GM21723 (cell line): ENCODE measurements at regions not wholly inside any gene's neighbourhood (a gene's known extent, or its start where the extent isn't known, plus 50 kb on each side); places are given as distances from the start of the nearest gene placed in this dataset.

Source experiments
- ATAC-seq: cut with Tn5 transposase; IDR thresholded peaks from one replicate; pipeline ENCODE4 v1.9.1; 2021; ENCODE audit warnings: mild to moderate bottlenecking, moderate library complexity; ENCODE audit not compliant: unreplicated experiment

GRCh38 chr2:118222273-118222594, 134.0 kb downstream of the INSIG2 start:
- no peak for ATAC-seq

DNA sequence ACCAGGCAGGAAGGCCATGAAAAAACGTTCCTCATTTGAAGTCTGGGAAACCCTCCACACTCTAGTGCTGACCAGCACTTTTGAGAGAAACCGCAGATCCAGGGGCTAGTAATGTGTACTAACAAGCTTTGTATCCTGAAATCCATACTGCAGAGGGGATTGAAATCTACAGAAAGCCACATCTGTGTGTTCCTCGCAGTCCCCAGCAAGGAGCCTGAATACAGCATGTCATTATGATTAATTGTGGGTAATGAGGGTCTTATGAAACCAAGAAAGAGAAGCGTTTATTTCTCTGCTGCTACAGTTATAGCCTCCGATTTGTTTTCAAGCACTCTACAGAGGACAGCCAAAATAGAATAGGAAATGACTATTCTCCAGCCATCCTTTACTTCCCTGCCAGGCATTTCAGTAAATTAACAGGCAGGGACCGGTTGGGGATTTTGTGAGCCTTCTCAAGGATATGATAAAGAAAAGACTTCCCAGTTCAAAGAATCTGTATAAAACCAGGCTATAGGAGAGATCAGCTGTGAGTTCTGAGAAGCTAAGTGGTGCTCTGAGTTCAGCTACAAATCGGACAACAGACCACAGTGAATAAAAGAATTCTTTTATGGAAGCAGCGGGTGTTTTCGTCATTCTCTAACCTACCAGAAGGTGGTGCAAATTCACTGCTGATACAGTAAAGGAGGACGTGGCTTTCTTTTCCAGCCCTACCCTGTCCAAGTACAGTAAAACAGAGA, 133.4 kb downstream of the INSIG2 start:
- peak; percentile 51 for ATAC-seq

- no peak for ATAC-seq
These were observed 131.3 kb downstream of the INSIG2 start for GRCh38 chr2:118219611-118220010.

GRCh38 chr2:118216224-118216623, 128.0 kb downstream of the INSIG2 start:
- ATAC-seq = no peak

- ATAC-seq = no peak
These were observed 121.5 kb downstream of the INSIG2 start for GRCh38 chr2:118209727-118210126.

DNA sequence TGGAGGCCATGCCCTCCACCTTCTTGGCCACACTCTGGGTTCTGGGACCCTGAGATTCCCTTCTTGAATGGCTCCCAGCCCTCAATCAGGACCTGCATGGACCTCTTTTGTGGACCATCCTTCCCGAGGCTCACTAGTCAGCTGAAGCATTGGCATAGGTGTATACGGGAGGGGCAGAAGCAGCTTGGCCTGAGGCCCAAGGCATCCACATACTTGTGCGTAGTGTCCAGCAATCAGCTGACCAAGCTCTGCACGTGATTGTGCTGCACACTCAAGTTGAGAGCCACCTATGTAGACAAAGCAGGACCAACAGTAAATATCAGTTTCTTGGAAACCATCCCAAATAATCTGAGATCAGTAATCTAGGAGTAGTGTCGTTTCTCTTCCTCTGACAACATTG, 119.6 kb downstream of the INSIG2 start:
- ATAC-seq = no peak

DNA sequence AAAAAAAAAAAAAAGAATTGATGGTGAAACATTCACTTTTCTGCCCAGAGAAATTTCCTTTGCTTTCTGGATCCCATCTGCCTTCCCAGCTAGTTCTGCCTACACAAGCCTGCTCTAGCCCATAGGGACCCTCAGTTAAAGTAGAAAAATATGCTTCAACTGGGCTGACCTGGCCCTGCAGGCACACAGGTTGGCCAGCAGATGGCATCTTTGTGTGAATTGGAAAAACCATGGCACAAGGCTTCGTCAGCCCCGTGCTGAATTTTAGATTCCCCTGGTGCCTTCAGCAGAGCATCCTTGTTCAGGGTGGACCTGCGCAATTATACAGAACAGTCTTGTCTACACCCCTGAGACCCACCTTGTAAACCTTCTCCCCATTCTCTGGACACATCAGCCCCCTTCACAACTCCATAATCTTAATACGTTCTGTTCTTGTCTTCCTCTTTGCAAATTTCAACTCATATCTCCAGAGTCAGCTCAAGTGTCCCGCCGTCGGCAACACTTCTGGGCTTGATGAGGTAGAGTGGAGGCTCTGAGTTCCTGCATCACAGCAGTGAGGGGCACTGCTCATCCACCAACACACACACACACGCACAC, 114.5 kb downstream of the INSIG2 start:
- peak; percentile 90 for ATAC-seq

GRCh38 chr2:118198268-118198667, 110.0 kb downstream of the INSIG2 start:
- ATAC-seq = no peak

GRCh38 chr2:118197011-118197675, 108.9 kb downstream of the INSIG2 start:
- peak; percentile 62 for ATAC-seq

GRCh38 chr2:118190474-118190873, 102.2 kb downstream of the INSIG2 start:
- ATAC-seq = no peak

GRCh38 chr2:118186858-118187254, 98.6 kb downstream of the INSIG2 start:
- ATAC-seq = no peak

DNA sequence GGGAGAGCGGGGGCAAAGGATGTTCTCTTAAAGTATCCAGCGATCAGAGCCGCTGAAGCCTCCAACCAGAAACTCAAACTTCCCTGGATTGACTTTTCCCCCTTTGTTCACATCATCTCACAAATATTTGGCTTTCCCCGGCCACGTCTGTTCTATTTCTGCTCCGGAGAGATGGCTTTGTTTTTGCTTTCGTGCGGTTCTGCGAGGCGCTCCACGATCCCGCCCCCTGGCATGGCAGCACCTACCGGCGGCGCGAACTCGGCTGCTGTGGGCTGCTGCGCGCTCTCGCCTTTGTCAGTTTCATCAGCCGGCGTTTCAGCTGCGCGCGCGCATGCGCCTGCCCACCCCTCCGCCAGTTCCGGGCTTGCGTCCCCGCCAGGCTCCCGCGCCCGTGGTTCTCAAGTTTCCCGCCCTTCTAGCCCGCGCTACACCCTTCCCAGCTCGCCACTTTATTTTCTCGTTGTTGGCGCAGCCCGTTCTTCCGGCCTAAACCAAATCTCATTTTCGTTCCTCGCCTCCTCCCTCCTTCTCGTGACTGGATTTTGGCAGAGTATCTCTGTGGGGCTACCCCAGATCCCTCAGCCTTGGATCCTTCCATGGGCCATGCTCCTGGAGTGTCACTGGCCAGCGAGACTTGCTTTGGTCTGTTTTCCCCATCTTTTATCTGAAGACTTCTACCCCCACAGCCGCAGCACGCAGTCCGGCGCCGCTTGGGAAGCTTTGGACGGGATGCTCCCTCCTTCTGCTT, 98.0 kb downstream of the INSIG2 start:
- ATAC-seq = peak; percentile 92

DNA sequence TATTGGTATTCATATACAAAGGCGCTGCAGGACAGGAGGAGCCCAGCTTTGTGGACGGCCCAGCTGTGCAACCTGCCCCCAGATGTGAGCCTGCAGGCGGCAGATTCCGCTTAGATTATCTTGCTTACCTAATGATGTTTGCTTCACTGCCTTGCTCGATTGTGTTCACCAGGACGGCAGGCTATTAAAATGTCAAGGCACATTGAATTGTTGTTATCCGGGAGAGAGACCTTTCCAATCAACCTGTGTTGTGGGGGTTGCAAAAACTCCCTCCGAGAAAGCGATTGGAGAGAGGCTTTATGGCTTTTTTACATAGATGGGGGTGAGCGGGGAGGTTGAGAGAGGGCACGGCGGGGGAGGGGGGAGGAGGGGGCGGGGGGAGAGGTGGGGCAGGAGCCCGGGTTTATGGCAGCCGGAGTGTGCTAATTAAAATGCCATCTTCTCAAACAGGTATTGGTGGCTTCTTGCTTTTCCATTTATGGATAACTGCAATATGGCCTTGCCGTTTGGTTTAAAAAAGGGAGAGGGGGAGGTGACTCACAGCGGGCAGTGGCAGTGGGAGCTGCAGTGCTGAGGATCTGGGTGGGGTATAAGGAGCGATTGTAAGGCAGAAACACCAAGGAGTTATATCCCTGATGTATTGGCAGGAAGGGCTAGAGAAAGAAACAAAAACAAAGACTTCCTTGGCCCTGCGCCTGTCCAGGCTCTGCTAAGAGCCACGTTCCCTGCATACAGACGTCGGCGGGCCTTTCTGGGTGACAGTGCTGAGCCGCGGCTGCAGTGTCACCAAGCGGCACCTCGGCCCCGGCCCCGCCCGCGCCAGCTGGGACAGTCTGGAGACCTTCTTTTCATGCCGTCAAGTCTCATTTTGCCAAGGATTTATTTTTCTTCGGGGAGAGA, 97.2 kb downstream of the INSIG2 start:
- peak; percentile 82 for ATAC-seq

DNA sequence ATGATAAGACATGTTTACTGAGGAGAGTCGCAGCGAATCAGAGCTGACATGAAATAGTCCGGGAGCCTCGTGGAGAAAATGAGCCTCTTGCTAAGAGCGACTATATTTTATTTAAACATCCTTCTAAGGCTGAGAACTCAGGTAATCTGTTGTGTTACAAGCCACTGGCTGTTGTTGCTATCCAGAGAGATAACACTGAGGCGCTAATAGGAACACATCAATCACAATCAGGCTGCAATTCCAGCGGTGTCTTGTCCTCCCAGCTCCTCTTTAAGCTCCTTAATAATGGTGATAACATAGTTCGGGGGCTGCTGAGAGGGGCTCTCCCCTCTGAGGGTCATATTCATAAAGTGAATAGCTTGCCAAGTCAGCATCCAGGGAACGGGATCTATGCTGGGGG, 95.1 kb downstream of the INSIG2 start:
- no peak for ATAC-seq

- ATAC-seq = no peak
These were observed 91.2 kb downstream of the INSIG2 start for GRCh38 chr2:118179445-118179844.

DNA sequence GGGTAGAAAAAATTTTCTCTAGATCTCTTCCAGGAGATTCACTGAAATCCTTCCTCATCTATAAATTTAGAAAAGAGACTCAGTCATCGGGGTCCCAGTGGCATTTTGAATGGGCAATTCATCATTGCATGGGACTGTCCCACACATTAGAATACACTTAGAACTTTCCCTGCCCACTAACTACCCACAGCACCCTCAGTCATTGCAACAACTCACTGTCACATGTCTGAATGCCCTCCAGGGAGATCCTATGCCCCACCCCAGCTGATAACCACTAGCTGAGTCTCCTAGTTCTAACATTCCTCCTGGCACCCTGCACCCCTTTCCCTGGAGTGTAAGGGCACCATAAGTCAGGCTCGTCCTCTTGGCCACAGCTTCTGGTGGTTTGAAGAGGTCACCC, 89.6 kb downstream of the INSIG2 start:
- no peak for ATAC-seq

GRCh38 chr2:118177318-118177717, 89.0 kb downstream of the INSIG2 start:
- no peak for ATAC-seq

- no peak for ATAC-seq
These were observed 88.3 kb downstream of the INSIG2 start for GRCh38 chr2:118176601-118177000.

DNA sequence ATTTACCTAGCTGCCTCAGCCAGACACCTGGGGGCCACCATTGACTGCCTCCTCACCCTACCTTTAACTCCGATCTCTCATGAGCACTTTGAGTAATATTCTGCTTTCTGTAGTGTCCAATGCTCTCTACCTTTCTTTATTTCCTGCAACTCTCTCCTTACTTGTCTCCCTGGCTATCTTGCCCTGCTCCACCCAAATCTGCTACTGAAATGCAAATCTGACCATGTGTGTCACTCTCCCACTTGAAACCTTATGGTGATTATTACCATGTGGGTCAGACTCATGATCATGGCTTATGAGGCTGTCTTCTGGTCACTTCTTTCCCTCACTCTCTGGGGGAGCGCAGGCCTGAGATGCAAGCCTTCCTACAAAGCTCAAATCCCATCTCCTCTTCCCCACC, 83.3 kb downstream of the INSIG2 start:
- no peak for ATAC-seq

DNA sequence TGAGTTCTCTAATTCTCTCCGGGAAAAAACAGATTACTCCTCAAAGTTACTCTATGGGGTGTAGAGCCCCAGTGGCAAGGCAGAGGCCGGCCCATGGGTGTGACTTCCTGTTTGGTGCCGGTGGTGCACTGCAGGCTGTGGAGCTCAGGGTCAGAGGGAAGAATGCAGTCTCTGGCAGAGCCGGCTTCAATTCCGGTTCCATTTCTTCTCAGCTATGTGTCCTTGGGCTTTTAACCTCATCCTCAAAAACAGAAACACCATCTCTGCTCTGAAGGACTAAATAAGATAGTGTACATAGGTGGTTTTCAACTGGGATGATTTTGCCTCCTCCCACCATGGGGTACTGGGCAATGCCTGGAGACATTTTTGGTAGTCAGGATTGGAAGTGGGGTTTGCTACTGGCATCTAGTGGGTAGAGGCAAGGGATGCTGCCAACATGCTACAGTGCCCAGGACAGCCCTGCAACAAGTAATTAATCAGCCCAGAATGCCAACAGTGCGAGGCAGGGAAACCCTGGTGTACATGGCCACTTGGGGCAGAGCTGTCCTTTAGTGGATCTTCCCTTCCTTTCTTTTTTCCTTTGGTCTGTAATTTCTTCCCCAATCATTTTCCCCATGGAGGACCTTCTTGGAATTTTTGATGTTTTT, 81.2 kb downstream of the INSIG2 start:
- ATAC-seq = peak; percentile 81
